WTC11 (cell line): ENCODE measurements at regions not wholly inside any gene's neighbourhood (a gene's known extent, or its start where the extent isn't known, plus 50 kb on each side); places are given as distances from the start of the nearest gene placed in this dataset.

Experiments
- ATAC-seq: fragments of 200-7000 bp; cut with Tn5 transposase; 2 replicates; pipeline ENCODE4 v1.10.0; 2021; ENCODE audit warnings: mild to moderate bottlenecking, moderate library complexity
- CTCF ChIA-PET: fragments of 300-600 bp; sonication (Branson Sonifier 250); formaldehyde crosslinking; loops from one replicate; lab custom pipeline; 2021; ENCODE audit warnings: antibody characterized with exemption; lab: Charles Lee
- POLR2A ChIA-PET: fragments of 350-600 bp; sonication (Branson Sonifier 250); formaldehyde crosslinking; loops from one replicate; lab custom pipeline; 2021; ENCODE audit warnings: antibody characterized with exemption; lab: Charles Lee
- DNase-seq: peaks from one replicate; pipeline ENCODE4 v3.0.0; 2021; ENCODE audit warnings: low spot score
- H3K27ac Mint-ChIP-seq: 2 replicates; pipeline ENCODE4 v1.8.0; 2021; ENCODE audit warnings: mixed read lengths
- H3K27me3 Mint-ChIP-seq: 2 replicates; pipeline ENCODE4 v1.8.0; 2021; ENCODE audit warnings: low read depth, mild to moderate bottlenecking, moderate library complexity, mixed read lengths
- H3K36me3 Mint-ChIP-seq: 2 replicates; pipeline ENCODE4 v1.8.0; 2021; ENCODE audit warnings: mixed read lengths
- H3K4me1 Mint-ChIP-seq: 2 replicates; pipeline ENCODE4 v1.8.0; 2022; ENCODE audit warnings: mixed read lengths
- H3K4me3 Mint-ChIP-seq: 2 replicates; pipeline ENCODE4 v1.8.0; 2021; ENCODE audit warnings: mild to moderate bottlenecking, moderate library complexity, mixed read lengths
- H3K9me3 Mint-ChIP-seq: 2 replicates; pipeline ENCODE4 v1.8.0; 2021; ENCODE audit warnings: mixed read lengths
- AR ChIP-seq: fragments of 250-450 bp; sonication (Bioruptor Pico); IDR thresholded peaks from 2 replicates; pipeline ENCODE4 v1.9.0; 2021; ENCODE audit warnings: mild to moderate bottlenecking
- E2F4 ChIP-seq: sonication (generic); formaldehyde crosslinking; IDR thresholded peaks from 2 replicates; pipeline ENCODE4 v1.8.1; 2022; ENCODE audit warnings: low read depth, mild to moderate bottlenecking, moderate library complexity, missing genetic modification reagents, borderline replicate concordance
- ETV6 ChIP-seq: sonication (generic); formaldehyde crosslinking; IDR thresholded peaks from 2 replicates; pipeline ENCODE4 v1.8.1; 2022; ENCODE audit warnings: mild to moderate bottlenecking, missing genetic modification reagents
- IRF2 ChIP-seq: sonication (generic); formaldehyde crosslinking; IDR thresholded peaks from 2 replicates; pipeline ENCODE4 v1.8.0; 2022; ENCODE audit warnings: low read depth, missing genetic modification reagents, borderline replicate concordance
- JAZF1 ChIP-seq: fragments of 250-450 bp; sonication (Bioruptor Pico); IDR thresholded peaks from 2 replicates; pipeline ENCODE4 v1.9.0; 2021; ENCODE audit warnings: moderate library complexity, mild to moderate bottlenecking, inconsistent platforms
- MYBL2 ChIP-seq: sonication (generic); formaldehyde crosslinking; IDR thresholded peaks from 2 replicates; pipeline ENCODE4 v1.8.1; 2023; ENCODE audit warnings: mild to moderate bottlenecking, moderate library complexity, missing genetic modification reagents
- NFYB ChIP-seq: sonication (generic); formaldehyde crosslinking; conservative IDR thresholded peaks from 2 replicates; pipeline ENCODE4 v1.8.0; 2022; ENCODE audit warnings: low read depth, missing genetic modification reagents
- PRDM15 ChIP-seq: sonication (generic); formaldehyde crosslinking; IDR thresholded peaks from 2 replicates; pipeline ENCODE4 v1.8.0; 2022; ENCODE audit warnings: missing genetic modification reagents
- SOX15 ChIP-seq: fragments of 250-450 bp; sonication (Bioruptor Pico); IDR thresholded peaks from 2 replicates; pipeline ENCODE4 v1.9.0; 2021; ENCODE audit warnings: mild to moderate bottlenecking
- TEAD1 ChIP-seq: sonication (generic); formaldehyde crosslinking; IDR thresholded peaks from 2 replicates; pipeline ENCODE4 v1.8.0; 2022; ENCODE audit warnings: mild to moderate bottlenecking, missing genetic modification reagents
- ZNF121 ChIP-seq: sonication (generic); formaldehyde crosslinking; IDR thresholded peaks from 2 replicates; pipeline ENCODE4 v1.8.0; 2023; ENCODE audit warnings: missing genetic modification reagents
- ZNF138 ChIP-seq: sonication (generic); formaldehyde crosslinking; conservative IDR thresholded peaks from 2 replicates; pipeline ENCODE4 v1.8.1; 2022; ENCODE audit warnings: mild to moderate bottlenecking, moderate library complexity, missing genetic modification reagents
- ZNF232 ChIP-seq: sonication (generic); formaldehyde crosslinking; IDR thresholded peaks from 2 replicates; pipeline ENCODE4 v1.8.0; 2022; ENCODE audit warnings: mild to moderate bottlenecking, missing genetic modification reagents
- ZNF263 ChIP-seq: sonication (generic); formaldehyde crosslinking; IDR thresholded peaks from 2 replicates; pipeline ENCODE4 v1.8.1; 2022; ENCODE audit warnings: low read depth, mild to moderate bottlenecking, moderate library complexity, missing genetic modification reagents
- ZNF416 ChIP-seq: fragments of 250-450 bp; sonication (Bioruptor Pico); IDR thresholded peaks from 2 replicates; pipeline ENCODE4 v1.9.0; 2021; ENCODE audit warnings: mild to moderate bottlenecking, inconsistent platforms
- TF ChIP-seq, protein P1 (sequence below): sonication (generic); formaldehyde crosslinking; IDR thresholded peaks from 2 replicates; pipeline ENCODE4 v1.8.1; 2023; ENCODE audit warnings: mild to moderate bottlenecking, moderate library complexity, missing genetic modification reagents
- TF ChIP-seq, protein P2 (sequence below): fragments of 250-450 bp; sonication (Bioruptor Pico); IDR thresholded peaks from 2 replicates; pipeline ENCODE4 v1.9.0; 2021; ENCODE audit warnings: mild to moderate bottlenecking
- TF ChIP-seq, protein P3 (sequence below): sonication (generic); formaldehyde crosslinking; IDR thresholded peaks from 2 replicates; pipeline ENCODE4 v1.8.0; 2022; ENCODE audit warnings: mild to moderate bottlenecking, missing genetic modification reagents
- TF ChIP-seq, protein P4 (sequence below): sonication (generic); formaldehyde crosslinking; IDR thresholded peaks from 2 replicates; pipeline ENCODE4 v1.8.1; 2022; ENCODE audit warnings: low read depth, missing genetic modification reagents, borderline replicate concordance

DNA sequence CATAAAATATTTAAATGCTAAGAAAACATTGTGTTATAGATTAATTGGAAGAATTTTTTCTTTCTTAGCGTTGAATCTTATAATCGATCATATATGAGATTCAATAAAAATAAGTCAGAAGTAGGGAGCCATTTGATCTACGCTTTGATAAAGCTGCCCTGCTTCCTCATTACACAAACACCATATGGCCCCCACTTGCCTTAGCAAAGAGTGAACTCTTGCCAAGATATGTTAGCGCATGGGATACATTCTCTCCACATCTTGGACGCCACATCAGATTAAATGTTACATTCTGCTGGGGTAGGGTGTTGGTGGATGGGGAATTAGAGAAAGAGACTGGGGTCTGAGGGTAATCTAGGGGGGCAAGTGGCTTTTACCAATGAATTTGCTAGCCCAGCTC lies 207.7 kb upstream of the MID1 start:
- Mint-ChIP-seq H3K4me3 (no peak overlapping the region), H3K9me3 (no peaks in the 10 kb centered on the region), H3K27ac (no peak overlapping the region), H3K27me3 (no peaks in the 10 kb centered on the region; the same call in 1 of the 2 replicates), H3K36me3 (no peaks in the 10 kb centered on the region), H3K4me1 (no peaks in the 10 kb centered on the region)
- ChIA-PET POLR2A (no interaction called here), CTCF (no interaction called here)
- no peak for ATAC-seq
- no peak for DNase-seq
- TF ChIP-seq, protein P1, sequence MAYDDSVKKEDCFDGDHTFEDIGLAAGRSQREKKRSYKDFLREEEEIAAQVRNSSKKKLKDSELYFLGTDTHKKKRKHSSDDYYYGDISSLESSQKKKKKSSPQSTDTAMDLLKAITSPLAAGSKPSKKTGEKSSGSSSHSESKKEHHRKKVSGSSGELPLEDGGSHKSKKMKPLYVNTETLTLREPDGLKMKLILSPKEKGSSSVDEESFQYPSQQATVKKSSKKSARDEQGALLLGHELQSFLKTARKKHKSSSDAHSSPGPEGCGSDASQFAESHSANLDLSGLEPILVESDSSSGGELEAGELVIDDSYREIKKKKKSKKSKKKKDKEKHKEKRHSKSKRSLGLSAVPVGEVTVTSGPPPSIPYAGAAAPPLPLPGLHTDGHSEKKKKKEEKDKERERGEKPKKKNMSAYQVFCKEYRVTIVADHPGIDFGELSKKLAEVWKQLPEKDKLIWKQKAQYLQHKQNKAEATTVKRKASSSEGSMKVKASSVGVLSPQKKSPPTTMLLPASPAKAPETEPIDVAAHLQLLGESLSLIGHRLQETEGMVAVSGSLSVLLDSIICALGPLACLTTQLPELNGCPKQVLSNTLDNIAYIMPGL (CRISPR knock-in tag): no peak
- TF ChIP-seq, protein P2, sequence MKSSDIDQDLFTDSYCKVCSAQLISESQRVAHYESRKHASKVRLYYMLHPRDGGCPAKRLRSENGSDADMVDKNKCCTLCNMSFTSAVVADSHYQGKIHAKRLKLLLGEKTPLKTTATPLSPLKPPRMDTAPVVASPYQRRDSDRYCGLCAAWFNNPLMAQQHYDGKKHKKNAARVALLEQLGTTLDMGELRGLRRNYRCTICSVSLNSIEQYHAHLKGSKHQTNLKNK: no peak
- TF ChIP-seq MYBL2 (CRISPR knock-in tag): no peak
- TF ChIP-seq ZNF121 (CRISPR knock-in tag): no peak
- no peak for TF ChIP-seq AR (CRISPR knock-in tag)
- no peak for TF ChIP-seq ETV6
- TF ChIP-seq E2F4: no peak
- TF ChIP-seq IRF2 (CRISPR knock-in tag): no peak
- TF ChIP-seq TEAD1 (CRISPR knock-in tag): no peak
- no peak for TF ChIP-seq ZNF138 (CRISPR knock-in tag)
- no peak for TF ChIP-seq NFYB (CRISPR knock-in tag)
- TF ChIP-seq ZNF232: no peak
- no peak for TF ChIP-seq JAZF1
- TF ChIP-seq, protein P3, sequence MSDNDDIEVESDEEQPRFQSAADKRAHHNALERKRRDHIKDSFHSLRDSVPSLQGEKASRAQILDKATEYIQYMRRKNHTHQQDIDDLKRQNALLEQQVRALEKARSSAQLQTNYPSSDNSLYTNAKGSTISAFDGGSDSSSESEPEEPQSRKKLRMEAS (CRISPR knock-in tag): no peak
- TF ChIP-seq SOX15 (CRISPR knock-in tag): no peak
- TF ChIP-seq, protein P4, sequence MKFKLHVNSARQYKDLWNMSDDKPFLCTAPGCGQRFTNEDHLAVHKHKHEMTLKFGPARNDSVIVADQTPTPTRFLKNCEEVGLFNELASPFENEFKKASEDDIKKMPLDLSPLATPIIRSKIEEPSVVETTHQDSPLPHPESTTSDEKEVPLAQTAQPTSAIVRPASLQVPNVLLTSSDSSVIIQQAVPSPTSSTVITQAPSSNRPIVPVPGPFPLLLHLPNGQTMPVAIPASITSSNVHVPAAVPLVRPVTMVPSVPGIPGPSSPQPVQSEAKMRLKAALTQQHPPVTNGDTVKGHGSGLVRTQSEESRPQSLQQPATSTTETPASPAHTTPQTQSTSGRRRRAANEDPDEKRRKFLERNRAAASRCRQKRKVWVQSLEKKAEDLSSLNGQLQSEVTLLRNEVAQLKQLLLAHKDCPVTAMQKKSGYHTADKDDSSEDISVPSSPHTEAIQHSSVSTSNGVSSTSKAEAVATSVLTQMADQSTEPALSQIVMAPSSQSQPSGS (CRISPR knock-in tag): no peak
- TF ChIP-seq ZNF416 (CRISPR knock-in tag): no peak
- TF ChIP-seq ZNF263 (CRISPR knock-in tag): no peak
- TF ChIP-seq PRDM15: no peak
